Renal pelvis (tissue), 1 donor: ENCODE measurements at regions not wholly inside any gene's neighbourhood (a gene's known extent, or its start where the extent isn't known, plus 50 kb on each side); places are given as distances from the start of the nearest gene placed in this dataset.

Experiments
- DNase-seq: peaks from one replicate; pipeline ENCODE4 v3.0.0-alpha.2; 2013

GRCh38 chr9:23319092-23319491 lies 506.9 kb downstream of the ELAVL2 start:
- DNase-seq, result no peak

GRCh38 chr9:23321049-23321448 lies 505.0 kb downstream of the ELAVL2 start:
- no peak for DNase-seq

DNA sequence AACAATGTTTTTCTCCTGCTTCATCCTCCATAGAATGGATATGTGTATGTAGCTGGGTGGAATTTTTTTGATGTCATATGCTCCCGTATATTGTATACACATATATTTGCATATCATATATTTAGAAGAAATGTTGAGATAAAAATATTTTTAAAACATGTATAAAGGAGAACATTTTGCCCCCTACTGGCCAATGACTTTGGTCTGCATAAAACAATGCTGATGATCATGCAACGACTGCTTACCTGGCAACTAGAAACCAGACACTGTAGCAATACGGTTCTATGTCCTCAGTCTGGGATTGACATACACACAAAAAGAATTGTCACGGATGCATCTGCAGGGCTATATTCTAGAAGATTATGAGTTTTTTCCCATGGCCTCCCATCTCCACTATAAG lies 503.6 kb downstream of the ELAVL2 start:
- DNase-seq, result no peak

DNA sequence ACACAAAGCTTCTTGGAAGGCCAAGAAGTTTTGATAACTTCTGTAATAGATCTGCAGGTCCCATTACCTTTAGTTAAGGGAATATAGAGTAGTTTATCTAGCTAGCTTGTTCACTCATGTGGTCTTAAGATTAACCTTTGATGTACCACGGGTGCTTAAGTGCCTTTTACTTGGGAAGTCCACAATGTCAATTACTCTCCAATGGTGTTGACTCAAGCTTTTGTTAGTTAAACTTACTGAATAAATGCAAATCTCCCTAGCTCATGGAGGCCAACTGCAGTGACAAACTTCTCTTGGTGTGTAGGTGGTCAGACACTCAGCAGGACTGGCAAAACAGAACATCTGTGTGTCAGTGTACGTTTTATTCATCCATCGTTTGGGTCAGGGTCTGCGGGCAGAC lies 501.5 kb downstream of the ELAVL2 start:
- DNase-seq, result no peak

DNA sequence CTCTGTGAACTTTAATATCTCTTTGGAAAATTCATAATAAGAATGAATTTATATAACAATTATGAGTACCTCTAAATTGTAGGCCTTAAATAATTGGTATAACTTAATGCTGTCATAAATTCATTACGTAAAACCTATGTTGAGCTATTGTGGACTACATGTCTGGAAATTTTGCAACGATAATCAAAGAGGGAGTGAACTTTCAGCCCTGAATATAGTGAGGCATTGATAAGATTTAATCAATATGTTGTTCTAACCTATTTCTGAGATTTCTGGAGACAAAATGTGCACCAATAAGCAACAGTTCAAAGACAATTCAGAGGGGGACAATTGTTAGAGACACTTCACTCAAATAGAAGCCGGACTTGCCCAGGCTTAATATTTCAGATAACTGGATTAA lies 499.4 kb downstream of the ELAVL2 start:
- no peak for DNase-seq

- no peak for DNase-seq
Measured at GRCh38 chr9:23341346-23341745, 484.7 kb downstream of the ELAVL2 start.

- DNase-seq, result peak; percentile 5
Measured at GRCh38 chr9:23342291-23342690, 483.7 kb downstream of the ELAVL2 start.

DNA sequence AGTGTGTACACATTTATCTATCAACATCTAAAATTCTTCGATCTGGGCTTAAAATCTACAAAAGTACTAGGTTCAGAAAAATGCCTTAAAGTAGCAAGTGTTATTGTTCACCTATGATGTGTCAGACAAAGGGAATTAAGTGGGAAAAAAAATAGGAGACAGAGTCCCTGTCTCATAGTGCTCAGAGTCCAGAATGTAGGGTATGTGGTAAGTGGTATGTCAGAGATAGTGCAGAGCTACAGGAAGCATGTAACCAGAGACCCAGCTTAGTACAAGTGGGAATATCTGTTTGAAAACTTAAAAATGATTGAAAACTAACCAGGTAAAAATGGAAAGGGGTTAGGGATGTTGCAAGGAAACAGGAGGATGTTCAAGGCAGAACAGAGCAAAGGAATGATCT lies 482.8 kb downstream of the ELAVL2 start:
- no peak for DNase-seq

DNA sequence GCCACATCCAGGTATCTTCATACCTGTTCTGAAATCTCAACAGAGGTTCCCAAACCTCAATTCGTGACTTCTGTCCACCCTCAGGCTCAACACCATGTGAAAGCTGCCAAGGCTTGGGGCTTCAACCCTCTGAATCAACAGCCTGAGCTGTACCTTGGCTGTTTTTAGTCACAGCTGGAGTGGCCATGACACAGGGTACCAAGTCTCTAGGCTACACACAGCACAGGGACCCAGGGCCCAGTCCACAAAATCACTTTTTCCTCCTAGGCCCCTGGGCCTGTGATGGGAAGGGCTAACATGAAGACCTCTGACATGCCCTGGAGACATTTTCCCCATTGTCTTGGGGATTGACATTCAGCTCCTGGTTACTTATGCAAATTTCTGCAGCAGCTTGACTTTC lies 464.9 kb downstream of the ELAVL2 start:
- no peak for DNase-seq

DNA sequence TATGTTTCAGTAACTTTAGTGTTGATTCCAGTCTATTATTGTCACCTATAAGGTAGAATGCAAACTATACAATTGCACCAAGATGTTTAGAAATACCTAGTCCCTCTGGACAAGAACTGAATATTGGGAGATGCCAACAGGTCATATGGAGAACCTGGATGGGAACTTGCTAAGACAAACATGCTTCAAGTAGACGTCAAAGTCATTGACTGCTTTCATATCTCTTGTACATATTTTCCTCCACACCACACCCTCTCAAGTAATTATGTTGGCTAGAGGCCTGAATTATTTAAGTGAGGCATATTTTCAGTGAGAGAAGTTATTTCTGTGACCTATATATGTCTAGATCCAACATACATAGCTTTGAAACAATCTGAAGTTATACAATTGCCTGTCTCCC lies 453.3 kb downstream of the ELAVL2 start:
- DNase-seq, result no peak

DNA sequence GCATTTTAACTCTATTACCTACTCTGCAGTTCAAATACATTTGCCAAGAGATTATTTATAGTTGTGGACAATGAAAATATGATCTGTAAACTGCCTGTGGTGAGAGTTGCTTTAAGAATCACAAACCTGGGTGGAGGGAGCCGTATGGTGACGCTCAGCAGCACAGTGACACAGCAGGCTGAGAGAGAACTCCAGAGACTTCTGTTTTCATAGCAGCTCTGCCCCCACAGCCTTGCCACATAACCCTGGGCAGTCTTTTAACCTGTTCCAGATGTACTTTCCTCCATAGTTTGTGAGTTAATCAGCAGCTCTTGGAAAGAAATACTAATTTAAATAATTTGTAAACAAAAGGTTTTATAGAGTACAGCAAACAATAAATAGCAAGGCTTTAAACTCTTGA lies 450.5 kb downstream of the ELAVL2 start:
- no peak for DNase-seq

DNA sequence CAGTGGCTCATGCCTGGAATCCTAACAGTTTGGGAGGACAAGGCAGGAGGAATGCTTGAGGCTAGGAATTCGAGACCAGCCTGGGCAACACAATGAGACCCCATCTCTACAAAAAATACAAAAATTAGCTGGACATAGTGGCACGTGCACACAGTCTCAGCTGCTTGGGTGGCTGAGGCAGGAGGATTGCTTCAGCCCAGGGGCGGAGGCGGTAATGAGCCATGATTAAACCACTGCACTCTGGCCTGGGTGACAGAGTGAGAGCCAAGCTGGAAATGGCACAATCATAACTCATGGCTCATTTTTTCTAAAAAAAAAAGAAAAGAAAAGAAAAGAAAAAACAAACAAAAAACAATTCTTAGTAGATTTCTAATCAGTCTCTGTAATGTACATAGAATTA lies 446.2 kb downstream of the ELAVL2 start:
- no peak for DNase-seq

DNA sequence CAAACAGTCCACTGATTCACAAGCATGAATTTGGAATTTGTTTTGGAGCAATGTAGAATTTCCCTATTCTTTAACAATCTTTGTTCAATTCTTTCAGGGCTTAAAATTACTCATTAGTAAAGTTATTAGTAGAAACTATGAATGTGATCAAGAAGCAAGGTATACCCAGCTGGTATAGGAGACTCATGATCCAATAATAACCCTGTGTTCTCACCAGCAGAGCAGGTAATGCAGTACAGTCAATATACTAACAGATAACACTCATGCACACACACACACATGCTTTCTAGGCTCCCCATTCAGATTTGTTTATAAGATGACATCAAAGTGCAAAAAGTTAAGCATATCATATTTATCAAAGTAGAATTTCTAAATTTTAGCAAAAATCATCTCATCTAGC lies 445.2 kb downstream of the ELAVL2 start:
- DNase-seq, result no peak

DNA sequence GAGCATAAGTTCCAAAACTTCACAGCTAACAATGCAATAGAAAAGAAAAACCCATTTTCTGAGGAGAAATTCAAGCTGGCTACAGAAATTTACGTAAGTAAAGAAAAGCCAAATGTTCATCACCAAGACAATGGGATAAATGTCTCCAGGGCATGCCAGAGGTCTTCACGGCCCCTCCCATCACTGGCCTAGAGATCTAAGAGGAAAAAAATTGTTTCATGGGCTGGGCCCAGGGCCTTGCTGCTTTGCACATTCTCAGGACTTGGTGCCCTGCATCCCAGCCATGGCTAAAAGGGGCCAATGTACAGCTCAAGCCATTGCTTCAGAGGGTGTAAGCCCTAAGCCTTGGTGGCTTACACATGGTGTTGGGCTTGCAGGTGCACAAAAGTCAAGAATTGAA lies 443.6 kb downstream of the ELAVL2 start:
- DNase-seq, result no peak

DNA sequence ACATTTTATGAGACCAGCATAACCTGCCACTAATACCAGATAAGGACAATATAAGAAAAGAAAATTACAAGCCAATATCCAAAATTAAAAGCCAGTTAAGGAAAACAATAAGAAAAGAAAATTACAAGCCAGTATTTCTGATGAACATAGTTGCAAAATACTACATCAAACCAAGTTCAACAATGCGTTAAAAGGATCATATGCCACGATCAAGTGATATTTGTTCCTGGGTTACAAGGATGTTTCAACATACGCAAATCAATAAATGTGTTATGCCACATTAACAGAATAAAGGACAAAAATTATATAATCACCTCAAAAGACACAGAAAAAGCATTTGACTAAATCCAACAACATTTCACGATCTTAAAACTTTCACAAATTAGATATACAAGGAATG lies 431.9 kb downstream of the ELAVL2 start:
- DNase-seq, result no peak

GRCh38 chr9:23408874-23409273 lies 417.2 kb downstream of the ELAVL2 start:
- DNase-seq, result no peak

- DNase-seq, result no peak
Measured at GRCh38 chr9:23412046-23412445, 414.0 kb downstream of the ELAVL2 start.

- no peak for DNase-seq
Measured at GRCh38 chr9:23412458-23412857, 413.6 kb downstream of the ELAVL2 start.

DNA sequence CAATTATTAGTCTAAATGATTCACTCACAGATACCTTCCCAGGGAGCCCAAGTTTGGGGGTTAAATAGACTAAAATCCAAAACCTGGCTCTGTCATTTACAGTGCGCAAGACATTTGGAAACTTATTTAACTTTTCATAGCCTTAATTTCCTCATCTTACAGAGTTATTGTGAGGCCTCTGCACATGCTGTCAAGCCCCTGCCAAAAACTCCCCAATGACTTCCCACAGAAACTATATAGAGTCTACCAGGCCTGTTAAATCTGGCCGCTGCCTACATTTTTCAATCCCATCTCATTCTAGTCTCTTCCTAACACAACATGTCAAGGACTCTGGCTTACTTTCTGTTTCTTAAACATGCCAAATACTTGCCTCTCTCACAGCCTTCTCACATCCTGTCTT lies 412.5 kb downstream of the ELAVL2 start:
- no peak for DNase-seq

DNA sequence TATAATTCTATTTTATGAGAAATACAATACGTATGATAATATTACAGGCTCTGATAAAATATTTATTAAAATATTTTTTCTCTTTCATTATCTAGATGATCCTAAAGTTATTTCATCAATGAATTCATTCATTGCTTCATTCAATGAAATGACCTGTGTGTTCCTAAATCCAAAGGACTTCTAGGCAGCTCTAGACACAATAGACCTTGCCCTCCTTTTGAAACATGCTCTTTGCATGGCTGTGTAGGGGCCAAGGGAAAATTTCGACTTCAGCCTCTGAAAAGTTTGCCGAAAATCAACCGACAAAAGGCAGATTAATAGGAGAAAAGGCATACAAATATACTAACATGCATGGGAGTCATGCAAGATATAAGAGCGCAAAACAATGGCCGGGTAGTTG lies 402.0 kb downstream of the ELAVL2 start:
- no peak for DNase-seq

DNA sequence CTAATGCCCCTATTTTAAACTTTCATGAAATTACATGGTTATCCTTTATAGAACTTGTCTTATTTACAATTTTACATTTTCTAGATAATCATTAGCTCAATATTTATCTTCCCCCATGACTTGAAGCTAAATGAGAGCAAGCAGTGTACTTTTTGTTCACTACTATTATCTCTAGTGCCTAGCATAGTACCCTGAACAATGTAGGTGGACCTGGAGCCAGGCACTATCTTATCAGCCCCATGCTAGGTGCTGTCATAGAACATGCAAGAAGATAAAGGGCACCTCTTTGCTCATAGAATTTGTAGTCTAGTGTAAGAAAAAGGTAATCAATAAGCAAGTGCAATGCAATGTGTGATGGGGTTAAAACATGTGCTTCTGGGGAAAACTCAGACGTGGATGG lies 399.9 kb downstream of the ELAVL2 start:
- DNase-seq, result no peak

DNA sequence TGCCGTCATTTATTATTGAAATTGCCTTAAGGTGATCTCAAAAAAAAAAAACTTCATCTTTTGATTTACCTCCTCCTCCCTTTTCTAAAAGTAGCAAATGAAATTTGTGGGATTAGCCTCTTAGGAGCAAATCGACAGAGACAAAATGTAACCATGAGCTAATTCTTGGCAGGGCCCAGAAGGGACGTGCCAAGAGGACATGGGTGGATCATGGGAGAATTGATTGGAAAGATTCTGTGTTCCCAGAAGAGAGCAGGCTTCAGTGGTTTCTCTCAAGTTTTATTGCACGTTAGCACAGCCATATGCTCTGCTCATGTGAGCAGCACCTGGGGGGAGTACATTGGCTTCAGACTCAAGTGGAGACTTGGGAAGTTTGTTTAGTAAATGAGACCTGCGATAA lies 394.6 kb downstream of the ELAVL2 start:
- DNase-seq, result no peak

- DNase-seq, result no peak
Measured at GRCh38 chr9:23434654-23435053, 391.4 kb downstream of the ELAVL2 start.

DNA sequence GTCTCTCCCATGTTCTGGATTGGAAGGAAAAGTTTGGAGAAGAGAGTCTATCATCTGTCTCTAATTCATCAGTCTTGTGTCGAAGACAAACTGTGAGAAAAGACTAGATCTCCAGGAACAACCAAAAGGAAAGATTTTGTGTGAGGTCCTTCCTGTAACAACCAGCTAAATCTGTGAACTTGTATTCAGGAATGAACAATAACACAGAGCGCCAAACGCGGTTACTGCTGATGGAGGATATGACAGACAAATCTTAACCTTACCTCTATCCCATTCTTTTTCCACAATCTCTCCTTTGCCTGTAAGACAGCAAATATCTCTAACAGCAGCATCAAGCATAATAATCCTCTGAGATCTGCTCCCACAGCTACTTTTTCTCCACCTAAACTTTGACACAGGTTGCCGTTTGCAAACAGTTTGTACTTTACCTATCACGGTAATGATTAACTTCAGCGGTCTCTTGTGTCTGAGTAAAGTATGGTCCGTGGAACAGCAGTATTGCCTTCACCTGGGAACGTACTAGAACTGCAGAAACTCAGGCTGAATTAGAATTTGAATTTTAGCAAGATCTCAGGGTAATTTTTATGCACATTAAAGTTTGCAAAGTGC lies 387.6 kb downstream of the ELAVL2 start:
- DNase-seq, result no peak

DNA sequence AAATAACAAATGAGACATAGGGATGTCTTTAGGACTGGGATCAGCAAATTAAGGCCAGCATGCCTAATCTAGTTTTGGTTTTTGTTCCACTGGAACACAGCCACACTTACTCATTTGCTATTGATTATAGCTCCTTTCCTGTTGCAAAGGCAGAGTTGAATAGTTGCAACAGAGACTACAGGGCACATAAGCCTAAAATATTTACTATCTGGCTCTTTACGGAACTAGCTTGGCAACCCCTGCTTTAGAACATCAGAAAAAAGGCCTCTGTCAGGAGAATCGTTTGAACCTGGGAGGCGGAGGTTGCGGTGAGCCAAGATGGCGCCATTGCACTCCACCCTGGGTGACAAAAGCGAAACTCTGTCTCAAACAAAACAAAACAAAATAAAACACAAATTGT lies 384.8 kb downstream of the ELAVL2 start:
- DNase-seq, result no peak
